ENCODE measurements at regions not wholly inside any gene's neighbourhood (a gene's known extent, or its start where the extent isn't known, plus 50 kb on each side); places are given as distances from the start of the nearest gene placed in this dataset.

- no peak for FAIRE-seq
- no peaks in the 10 kb centered on the region for H3K27me3 ChIP-seq (ENCODE audit: control insufficient read depth, insufficient read depth, low read length)
- no peak overlapping the region for H3K4me3 ChIP-seq (ENCODE audit: low read depth, low read length)
- H3K36me3 ChIP-seq (ENCODE audit: control insufficient read depth, insufficient read depth, low read length), result no peaks in the 10 kb centered on the region
- no peak for TF ChIP-seq CTCF (IDR thresholded peaks at IDR 0.05; ENCODE audit: insufficient read depth, low read length, severe bottlenecking)
- no peak for DNase-seq (ENCODE audit: low read depth)
Observed at GRCh38 chr6:166715065-166715464, 88.0 kb upstream of the RPS6KA2 start.

- no peaks in the 10 kb centered on the region for H3K27me3 ChIP-seq (ENCODE audit: control insufficient read depth, insufficient read depth, low read length)
- FAIRE-seq, result no peak
- no peak overlapping the region for H3K4me3 ChIP-seq (ENCODE audit: low read depth, low read length)
- no peak for DNase-seq (ENCODE audit: low read depth)
- TF ChIP-seq CTCF (IDR thresholded peaks at IDR 0.05; ENCODE audit: insufficient read depth, low read length, severe bottlenecking), result no peak
- no peaks in the 10 kb centered on the region for H3K36me3 ChIP-seq (ENCODE audit: control insufficient read depth, insufficient read depth, low read length)
Observed at GRCh38 chr6:166714581-166714980, 87.5 kb upstream of the RPS6KA2 start.

- Histone ChIP-seq H3K36me3 (ENCODE audit: control insufficient read depth, insufficient read depth, low read length) (no peaks in the 10 kb centered on the region), H3K4me3 (ENCODE audit: low read depth, low read length) (no peak overlapping the region), H3K27me3 (ENCODE audit: control insufficient read depth, insufficient read depth, low read length) (no peaks in the 10 kb centered on the region)
- TF ChIP-seq CTCF (IDR thresholded peaks at IDR 0.05; ENCODE audit: insufficient read depth, low read length, severe bottlenecking), result no peak
- DNase-seq (ENCODE audit: low read depth), result no peak
- no peak for FAIRE-seq
Observed at GRCh38 chr6:166714187-166714510, 87.1 kb upstream of the RPS6KA2 start.

DNA sequence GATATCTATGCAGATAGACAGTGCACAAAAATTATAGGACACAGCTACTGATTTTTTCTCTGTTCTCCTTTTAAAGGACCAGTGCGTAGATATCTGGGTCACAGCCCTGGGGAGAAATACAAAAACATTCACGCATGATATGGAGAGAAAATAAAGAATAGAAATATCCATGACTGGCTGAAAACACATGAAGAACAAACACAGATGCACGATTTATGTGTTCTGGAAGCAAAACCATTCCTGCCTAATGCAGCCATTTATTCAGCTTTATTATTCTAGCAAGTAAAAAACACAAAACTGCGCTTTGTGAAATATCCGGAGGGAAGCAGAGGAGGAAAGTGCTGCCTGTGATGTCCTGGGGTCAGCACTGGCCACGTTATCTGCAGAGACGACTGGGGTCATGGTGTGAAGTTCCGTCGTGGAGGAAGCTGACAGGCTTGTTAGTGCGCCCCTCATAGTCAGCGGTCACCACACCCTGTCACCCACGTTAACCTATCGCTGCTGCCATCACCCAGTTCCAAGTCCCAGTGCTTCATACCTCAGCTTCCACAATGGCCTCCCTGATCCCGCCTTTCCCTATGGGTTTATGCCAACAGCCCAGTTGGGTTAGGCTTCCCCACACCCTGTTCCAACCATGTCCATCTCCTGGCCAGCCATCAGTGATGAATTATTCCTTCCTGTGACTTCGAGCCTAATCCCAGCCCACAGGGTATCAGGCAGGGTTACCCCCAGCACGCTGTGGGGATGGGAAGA, 86.6 kb upstream of the RPS6KA2 start:
- no peaks in the 10 kb centered on the region for H3K27me3 ChIP-seq (ENCODE audit: control insufficient read depth, insufficient read depth, low read length)
- no peak for TF ChIP-seq CTCF (IDR thresholded peaks at IDR 0.05; ENCODE audit: insufficient read depth, low read length, severe bottlenecking)
- DNase-seq (ENCODE audit: low read depth) (no peak), FAIRE-seq (no peak)
- no peaks in the 10 kb centered on the region for H3K36me3 ChIP-seq (ENCODE audit: control insufficient read depth, insufficient read depth, low read length)
- no peak overlapping the region for H3K4me3 ChIP-seq (ENCODE audit: low read depth, low read length)

DNA sequence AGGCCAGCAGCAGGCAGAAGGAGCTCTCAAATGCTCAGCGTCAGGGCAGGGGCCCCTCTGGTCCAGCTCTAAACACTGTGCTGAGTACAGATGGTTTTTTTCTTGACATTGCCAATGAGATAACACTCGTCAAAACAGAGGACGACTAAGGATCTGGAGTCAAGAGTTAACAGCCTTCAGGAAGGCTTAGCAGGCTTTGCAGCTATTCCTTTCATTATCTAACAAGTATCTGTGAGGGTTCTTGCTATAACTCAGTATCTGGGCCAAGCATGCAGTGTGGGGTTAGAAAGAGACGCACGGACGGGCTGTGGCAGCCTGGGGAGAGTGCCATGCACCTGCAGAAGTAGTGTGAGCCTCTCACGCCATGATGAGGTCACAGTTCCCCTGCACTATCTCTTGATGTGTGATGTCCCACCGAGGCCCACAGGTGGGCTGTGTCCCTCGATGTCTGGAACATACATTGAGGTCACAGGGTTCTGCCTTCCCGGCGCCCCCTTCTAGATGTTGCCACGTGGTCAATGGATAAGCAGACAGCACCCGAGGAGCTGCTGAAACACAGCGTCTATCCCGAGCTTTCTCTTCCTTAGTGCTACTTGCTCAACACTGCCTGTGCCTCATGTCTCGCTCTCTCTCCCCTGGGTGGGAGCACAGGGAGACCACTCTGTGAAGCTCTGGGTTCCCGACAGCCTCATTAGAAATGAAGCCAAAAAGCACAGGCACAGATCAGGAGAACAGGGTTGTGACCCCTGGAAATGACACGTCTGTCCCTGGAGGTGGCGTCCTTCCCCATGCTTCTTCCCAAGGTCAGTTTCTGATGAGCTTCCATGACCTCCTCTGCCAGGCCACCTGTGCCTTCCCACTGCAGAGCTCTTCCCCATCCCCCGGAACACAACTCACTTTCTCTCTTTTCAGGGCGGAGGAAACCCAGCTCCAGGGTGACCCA, 85.5 kb upstream of the RPS6KA2 start:
- H3K36me3 ChIP-seq (ENCODE audit: control insufficient read depth, insufficient read depth, low read length), result no peaks in the 10 kb centered on the region
- DNase-seq (ENCODE audit: low read depth) (no peak), FAIRE-seq (no peak)
- no peaks in the 10 kb centered on the region for H3K27me3 ChIP-seq (ENCODE audit: control insufficient read depth, insufficient read depth, low read length)
- no peak for TF ChIP-seq CTCF (IDR thresholded peaks at IDR 0.05; ENCODE audit: insufficient read depth, low read length, severe bottlenecking)
- no peak overlapping the region for H3K4me3 ChIP-seq (ENCODE audit: low read depth, low read length)
